CD4-positive, alpha-beta T cell treated with Interleukin-6 at 100 ng/mL for 8 hours (primary cell): ENCODE measurements at regions not wholly inside any gene's neighbourhood (a gene's known extent, or its start where the extent isn't known, plus 50 kb on each side); places are given as distances from the start of the nearest gene placed in this dataset.

Source experiments
- DNase-seq: peaks from one replicate; pipeline ENCODE4 v3.0.0-alpha.2; 2020; ENCODE audit warnings: mixed read lengths, low spot score

DNA sequence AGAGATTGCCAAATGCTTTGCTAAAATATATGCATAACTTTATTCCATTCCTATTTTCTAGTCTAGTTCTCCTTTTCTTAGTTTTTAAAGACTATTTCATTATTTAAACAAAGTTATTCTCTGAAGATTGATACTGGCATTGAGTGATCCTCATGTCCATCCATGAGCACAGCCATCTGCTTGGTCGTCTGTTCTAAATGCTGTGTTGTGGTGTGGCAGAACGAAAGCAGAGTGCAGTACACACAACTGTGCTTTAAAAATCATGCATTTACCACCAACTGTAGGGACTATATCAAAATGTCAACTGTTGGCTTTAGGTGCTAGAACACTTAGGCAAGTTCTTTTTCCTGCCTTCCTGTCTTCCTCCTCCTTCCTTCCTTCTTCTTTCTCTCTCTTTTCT is 226.6 kb downstream of the ACKR3 start:
- DNase-seq = no peak

DNA sequence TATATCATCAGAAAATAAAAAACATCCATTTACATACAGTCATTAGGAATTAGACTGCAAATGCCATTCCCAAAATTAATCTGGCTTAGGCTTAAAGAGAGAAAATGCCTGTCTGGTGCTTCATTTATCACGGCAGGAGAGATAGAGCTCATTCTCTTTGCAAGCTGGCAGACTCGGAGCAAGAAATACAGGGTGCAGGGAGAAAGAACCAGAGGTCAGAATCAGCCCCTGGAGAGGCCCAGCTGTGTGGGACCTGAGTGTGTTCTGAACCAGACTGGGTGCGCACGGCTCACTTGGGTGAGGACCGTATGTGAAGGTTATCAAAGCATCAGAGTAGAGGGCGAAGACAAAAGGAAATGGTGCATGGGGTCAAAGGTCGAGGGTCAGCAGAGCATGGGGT is 227.8 kb downstream of the ACKR3 start:
- no peak for DNase-seq

DNA sequence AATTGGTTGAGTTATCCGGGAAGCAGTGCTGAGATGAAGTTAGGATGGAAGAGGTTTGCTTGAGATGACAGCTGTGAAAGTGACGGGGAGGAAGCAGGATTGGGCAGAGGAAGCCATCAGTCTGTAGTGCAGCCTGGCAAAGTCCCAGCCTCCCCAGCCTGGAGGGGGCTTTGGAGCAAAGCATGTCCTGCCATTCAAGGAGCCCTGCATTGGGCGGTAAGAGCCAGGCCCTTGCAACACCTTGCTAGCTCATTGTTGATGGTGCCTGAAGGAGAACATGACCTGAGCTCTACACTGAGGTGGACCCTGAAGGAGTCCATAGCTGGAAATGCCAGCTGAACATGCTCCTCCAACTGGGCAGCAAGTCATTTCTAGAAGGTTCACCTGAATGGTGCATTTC is 228.9 kb downstream of the ACKR3 start:
- DNase-seq = no peak

DNA sequence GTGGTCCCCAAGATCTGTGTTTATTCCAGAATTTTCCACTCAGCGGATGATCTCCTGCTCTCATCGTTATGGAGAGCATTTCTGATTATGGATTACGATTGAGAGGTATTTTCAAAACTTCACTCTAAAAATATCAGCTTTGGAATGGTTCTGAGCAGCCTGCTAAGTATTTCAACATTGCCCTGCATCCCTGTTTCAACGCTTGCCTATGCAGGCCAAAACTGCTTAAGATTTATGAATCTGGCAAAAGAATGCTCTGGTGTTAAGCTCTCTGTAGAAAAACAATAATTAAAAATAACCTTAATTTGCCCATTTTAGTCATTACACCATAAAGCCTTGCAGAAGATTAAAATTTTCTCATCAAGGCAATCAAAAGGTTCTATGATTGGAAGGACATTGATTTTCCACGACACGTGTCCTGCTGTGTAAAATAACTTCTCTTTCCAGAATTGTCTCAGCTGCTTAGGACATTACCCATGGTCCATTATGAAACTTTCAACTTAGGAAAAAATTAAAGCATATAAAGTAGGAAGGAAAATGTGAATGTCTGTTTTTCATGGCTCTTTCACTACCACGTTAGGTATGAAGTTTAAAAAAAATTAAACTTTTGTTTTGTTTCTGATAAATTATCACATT is 229.9 kb downstream of the ACKR3 start:
- no peak for DNase-seq

DNA sequence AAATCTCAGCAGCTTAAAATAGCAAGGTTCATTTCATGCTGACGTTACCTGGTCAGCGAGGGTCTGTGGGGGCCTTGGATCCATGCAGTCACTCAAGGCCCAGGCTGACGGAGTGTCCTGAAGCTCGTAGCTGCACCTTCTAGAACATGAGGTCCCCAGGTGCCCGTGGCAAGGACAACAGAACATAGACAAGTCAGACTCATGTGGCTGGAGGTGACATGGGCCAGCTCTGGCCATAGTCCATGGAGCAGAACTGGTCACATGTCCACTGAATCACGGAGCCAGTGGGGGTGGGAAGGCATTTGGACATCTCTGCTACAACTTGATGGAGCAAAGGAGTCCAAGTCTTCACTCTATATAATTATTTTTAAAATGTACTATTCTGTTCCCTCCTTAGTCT is 233.2 kb downstream of the ACKR3 start:
- no peak for DNase-seq

DNA sequence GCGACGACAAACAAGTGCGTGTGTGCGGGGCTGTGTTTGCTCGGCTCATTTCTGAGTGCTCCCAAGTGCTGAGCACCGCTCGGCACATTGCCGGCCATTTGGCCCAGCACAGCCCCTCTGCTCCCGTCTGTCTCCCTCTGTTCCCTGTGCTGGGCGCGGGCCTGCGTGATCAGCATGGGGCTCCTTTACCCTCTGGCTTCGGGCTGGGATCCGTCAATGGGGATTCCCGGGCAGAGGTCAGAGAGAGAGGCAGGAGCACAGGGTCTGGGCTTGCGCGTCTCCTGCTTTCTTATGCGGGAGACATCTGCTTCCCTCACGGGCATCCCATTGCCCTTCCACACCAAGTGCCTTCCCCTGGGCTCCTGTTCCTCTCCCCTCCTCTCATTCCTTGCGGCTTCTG is 234.0 kb downstream of the ACKR3 start:
- no peak for DNase-seq

DNA sequence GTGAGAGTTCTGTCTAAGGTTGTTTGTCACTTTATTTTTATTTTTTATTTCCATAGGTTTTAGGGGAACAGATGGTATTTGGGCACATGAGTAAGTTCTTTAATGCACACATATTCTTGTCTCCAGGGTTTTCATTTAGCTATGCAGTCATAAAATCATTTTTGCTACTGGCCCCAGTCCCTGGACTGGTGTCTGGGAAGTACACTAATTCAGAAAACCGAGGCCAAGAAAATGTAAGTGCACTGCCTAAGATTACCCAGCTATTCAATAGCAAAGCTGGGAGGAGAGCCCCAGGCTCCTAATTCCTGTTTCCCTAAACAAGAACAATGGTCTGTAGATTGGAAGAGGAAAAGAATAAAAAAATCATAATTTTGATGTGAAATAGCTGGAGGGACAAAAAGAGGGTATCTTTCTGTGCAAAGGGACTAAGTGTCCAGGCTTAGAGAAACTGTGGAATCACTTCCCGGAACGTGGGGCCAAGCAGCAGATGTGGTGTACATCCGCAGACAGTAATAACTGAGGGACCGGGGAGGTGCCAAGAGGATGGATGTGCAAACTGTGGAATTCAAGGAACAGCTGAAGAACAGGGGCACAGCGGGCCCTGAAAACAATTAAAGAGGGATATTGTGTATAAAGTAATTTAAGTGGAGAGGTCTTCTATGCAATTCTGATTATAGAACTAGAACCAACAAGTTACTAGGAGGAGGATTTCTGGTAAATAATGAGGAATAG is 236.3 kb downstream of the ACKR3 start:
- no peak for DNase-seq

DNA sequence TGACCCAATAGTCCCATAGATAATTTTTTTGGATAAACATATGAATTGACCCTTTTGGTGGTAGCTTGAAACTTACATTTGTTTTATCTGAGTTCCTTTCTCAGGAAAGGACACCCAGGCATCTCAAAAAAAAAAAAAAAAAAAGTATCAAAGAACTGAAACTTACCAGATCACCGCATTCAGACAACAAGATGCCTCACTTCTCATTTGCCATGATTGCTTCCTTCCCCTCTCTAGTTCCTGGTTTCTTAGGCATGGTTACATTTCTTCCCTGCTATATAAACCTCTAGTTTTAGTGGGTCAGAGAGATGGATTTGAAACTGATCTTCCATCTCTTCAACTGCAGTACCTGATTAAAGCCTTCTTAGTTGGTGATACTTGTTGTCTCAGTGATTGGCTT is 240.1 kb downstream of the ACKR3 start:
- DNase-seq = no peak

DNA sequence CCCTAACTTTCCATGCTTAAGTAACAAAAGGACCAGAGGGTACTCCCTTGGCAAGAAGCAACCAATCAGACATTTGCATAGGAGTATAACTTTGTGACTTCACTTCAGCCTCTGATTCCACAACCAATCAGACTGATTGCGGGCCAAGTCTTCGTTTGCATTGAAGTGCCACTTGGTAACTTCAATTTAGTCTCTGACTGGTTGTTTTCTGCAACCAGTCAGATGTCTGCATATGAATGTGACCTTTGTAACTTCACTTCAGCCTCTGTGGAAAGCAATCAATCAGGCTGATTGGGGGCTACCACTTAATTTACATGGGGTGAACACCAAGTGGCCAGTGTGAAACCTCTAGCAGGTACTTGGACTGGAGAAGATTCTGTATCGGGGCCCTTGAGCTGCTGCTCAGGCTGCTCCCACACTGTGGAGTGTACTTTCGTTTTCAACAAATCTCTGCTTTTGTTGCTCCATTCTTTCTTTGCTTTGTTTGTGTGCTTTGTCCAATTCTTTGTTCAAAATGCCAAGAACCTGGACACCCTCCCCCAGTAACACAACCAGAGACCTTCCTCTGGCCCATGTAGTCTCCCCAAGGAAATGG is 241.5 kb downstream of the ACKR3 start:
- no peak for DNase-seq

DNA sequence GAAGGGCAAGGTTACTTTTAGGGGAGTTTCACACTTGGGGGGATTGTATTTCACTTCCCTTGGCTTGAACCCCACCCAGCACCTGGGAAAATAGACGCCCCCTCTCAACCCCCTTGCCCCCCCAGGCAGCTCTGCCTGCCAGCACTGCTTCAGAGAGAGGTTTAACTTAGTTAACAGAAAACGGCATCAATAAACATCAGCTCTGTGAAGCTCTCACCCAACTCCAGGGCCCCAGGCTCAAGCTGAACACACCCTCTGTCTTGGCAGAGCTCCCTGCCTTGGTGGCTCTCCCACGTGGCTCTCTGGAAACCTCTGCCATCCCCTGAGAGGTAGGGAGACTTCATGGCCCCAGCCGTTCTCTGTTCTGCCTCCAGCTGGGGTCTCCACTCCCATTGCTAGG is 244.1 kb downstream of the ACKR3 start:
- DNase-seq = no peak

DNA sequence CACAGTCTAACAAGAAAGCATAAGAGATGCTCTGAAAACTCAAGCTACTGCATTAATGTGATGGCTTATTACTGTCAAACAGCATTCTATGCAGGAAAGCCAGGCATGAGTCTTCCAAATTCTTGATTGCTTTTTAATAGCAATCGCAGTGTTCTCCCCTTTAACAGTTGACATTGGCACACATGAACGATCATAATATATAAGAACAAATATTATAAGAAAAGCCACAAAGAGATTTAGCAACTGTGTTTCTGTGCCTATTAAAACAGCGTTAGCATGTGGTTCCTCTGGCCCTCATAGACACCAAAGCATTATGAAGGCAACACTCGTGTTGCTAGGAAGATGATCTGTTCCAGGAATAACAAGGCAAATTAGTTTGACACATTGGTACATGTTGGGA is 245.0 kb downstream of the ACKR3 start:
- no peak for DNase-seq

DNA sequence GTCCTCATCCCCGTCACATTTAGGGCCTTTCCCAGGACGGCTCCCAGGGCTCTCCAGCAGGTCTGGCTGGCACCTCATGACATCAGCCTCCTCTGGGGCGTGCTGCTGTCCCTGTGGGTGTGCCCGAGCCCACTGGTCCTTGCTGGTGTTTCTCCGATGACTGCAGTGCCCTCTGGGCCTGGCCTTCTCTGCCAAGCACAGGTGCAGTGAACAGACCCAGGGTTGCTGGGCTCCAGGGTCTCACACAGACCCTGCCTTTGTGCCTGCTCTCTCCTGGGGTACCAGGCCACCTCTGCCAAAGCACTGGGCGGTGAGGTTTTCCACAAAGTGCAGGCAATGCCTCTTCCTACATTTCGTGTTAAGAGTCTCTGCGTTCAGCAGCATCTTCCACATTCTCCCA is 246.1 kb downstream of the ACKR3 start:
- no peak for DNase-seq

DNA sequence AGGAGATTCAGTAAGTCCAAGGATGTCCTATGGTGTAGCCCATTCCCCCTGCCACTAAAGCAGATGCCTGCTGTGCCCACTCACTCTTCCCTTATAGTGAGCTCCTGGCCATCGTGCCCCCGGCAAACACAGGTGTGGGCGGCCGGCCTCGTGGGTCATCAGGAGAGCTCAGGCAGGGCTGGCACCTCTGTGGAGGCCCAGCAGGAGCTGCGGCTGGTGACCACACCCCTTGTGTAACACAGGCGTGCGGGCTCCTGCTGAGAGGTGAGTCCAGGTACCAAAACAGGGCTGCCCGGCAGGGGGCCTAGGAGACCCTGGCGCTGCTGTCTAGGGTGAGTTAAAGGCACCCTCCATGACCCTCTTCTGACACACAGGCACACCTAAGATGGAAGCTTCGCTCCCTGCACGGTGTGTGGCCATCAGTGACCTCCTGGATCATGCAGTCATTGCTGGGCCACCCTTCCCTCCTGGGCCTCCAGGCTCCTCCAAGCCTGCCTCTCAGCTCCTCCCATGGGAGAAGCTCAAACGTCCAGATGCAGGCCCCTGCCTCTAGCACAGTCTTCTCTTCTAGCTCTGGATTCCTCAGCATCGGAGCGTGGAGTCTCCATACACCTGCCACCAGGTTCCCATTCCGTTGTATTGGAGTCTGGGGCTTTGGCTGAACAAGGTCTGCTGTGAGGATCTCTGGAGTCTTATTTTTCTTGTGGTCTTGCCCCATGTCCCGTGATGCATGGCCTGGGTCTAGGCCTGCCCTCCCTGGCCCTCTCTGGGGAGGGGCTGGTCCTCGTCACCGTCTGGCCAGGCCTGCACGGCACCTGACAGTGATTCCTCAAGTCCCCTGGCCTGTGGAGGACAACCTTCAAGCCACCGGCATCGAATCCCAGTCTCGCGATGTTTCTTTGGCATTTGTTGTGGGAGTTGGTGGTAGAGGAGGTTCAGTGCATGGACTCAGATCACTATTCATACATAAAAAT is 246.9 kb downstream of the ACKR3 start:
- DNase-seq = no peak

DNA sequence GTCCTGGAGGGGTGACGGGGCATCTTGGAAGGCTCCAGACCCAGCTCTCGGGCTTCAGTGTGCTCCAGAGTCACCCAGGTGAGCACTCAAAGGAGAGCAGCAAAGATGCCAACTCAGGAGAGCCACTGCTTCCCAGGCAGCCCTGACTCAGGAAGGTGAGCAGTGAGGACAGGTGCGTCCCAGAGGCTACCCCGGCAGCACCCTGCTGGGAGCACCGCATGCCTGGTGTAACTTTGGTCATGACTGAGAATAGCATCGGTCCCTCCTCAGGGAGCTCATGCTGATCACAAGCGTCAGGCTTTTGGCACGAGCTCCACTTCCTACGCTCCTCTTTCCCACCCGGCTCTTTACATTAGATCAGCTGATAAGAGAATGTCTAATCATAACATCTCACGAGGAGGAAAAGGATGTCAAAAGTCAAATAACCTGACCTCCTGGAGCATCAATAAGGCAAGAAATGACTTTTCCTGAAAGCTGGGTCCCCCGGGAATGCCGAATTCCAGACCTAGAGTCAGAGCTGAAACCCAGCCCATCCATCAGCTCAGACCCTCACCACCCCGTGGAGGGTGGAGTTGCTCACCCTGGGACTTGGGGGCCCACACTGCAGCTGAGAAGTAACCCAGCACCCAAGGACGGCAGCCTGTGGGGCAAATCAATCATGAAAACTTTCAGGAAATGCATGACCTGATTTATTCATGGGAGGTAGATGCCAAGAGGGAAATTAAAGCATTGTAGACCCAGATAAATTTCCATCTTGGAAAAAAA is 248.8 kb downstream of the ACKR3 start:
- no peak for DNase-seq

DNA sequence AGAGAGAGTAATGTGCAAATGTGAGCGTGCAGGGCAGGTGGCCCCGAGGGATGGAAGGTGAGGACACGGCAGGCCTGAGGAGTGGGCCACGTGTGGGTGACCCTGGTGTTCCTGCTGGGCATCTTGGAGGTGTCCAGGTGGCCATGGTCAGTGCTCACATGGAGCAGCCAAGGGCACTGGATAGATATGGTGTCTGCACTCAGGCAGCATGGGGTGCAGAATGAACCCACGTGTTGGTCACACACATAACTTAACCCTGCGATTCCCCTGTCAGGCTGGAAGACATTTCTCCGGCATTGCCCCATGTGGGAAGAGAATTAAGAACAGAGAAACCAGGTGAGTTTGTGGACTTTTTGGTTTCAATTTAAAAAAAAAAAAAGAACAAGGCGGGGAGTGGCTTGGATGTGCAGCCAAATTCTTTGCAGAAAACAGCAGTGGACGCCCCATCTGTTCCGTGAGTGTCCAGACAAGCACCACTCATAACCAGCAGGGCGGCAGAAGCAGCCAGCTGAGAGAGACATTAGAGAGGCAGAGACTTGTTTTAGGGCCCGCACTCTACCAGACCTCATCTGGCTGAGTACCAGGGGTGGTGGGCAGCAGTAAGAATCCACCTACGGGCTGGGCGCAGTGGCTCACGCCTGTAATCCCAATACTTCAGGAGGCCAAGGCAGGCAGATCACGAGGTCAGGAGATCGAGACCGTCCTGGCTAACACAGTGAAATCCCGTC is 249.8 kb downstream of the ACKR3 start:
- DNase-seq = no peak

DNA sequence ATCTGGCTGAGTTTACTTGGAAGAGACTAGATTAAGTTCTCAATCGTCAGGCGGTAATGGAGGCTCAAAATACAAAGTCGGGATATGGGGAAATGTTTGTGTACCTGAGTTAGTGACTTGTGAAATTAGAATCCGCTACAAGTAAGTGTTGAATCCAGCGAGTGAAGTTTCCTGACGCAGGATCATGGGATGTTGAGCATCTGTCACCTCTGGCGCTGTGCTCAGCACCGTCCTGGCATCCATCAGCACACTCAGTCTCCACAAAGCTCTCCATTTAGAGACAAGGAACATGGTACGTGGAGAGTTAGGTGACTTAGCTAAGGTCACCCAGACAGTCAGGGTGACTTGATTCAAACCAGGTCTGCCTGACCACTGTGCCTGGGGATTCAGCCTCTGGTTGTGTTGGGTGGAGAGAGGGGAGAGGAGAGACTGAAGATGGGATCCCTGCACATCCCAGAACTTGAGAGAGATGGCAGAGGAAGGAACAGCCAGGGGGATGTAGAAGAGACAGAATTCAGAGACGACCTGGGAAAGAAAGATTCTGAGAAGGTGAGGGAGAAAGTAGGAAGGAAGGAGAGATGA is 251.2 kb downstream of the ACKR3 start:
- no peak for DNase-seq

DNA sequence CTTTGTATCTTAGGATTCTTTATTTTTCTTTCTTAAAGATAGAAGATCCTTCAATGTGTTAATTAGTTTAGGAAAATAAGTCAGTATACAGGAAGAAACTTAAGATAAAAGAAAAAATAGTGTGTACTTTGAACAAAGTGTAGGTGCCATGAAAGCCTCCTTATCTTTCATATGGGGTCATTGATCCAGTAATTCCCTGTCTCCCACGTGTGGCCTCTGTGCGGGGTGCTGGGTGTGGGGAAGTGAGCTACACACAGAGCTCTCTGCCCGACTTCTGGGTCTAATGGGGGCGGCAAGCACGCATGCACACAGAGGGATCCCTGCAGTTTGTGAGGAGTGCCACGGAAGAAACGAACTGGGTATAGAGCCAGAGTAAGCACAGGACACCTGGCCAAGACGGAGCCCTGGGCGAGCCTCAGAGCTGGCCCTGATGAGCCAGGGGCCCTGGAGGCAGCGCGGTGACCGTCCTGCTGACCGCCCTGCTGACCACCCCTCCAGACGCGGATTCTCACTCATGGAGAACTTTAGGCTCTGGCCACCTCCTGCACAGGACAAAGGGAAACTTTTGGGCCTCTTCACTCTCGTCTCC is 253.5 kb downstream of the ACKR3 start:
- no peak for DNase-seq

DNA sequence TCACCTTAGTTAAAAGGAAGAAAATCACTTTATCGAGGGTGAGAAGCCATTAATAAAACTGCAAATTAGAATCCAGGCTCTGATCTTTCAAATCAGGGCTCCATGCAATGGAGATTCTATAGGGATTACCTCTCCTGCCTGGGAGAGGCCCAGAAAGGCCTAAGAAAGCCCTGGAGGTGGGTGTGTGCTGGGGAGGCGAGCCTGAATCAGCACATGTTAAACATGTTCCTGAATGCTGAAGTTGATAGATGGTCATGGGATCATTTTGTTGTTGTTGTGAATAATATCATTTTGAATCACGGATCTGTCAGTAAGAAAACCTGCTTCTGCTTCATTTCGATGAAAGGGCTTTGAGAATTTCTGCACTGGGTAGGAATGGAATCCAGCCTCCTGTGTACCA is 254.3 kb downstream of the ACKR3 start:
- DNase-seq = no peak

DNA sequence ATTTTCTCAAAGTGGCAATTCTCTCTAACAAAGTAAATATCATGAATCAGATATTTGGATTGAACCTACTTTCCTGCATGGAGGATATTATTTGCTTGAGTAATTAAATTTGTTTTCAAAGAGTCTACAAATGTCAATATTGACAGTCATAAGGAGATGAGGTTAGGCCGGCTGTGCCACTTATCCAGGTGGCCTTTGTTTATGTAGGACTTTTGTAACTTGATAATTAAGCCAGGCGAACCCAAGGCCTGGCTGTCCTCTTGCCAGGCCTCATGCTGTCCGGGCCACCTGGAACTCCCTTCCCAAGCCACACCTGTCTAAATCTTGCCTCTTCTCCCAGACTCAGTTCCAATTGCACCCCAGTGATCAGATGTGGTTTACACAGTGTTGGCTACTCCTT is 255.2 kb downstream of the ACKR3 start:
- no peak for DNase-seq

DNA sequence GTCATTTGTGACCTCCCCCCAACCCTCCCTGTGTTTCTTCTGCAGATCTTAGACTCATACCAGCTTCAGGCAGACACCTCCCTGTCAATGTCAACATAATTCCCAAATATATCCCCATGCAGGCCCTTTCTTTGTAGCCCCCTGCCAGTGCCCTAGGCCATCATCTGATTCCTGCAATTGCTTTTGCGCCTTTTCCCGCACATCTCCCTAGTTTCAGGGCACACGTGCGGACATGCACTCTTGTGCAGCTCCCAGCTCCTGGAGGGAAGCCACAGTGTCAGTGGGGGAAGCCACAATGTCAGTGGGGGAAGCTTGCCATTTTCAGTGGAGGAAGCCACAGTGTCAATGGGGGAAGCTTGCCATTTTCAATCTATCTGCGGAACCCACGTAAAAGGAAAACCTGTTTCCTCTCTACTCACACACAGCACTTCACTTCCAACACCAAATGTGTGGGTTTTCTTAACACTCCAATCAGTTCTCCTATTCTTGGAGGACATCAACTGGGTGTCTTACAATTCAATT is 256.4 kb downstream of the ACKR3 start:
- no peak for DNase-seq
